Caco-2 (cell line): ENCODE measurements at regions not wholly inside any gene's neighbourhood (a gene's known extent, or its start where the extent isn't known, plus 50 kb on each side); places are given as distances from the start of the nearest gene placed in this dataset.

Source experiments
- BruUV-seq: library from RNA; stranded (reverse); fragments of 400-500 nt; replicated peaks from 2 replicates; lab custom pipeline; 2021; lab: Mats Ljungman, UMichigan
- CTCF ChIA-PET: fragments of 300-600 bp; sonication (Branson Sonifier 250); formaldehyde crosslinking; loops from one replicate; lab custom pipeline; 2022; ENCODE audit warnings: antibody characterized with exemption; lab: Charles Lee
- POLR2A ChIA-PET: fragments of 300-600 bp; sonication (Branson Sonifier 250); formaldehyde crosslinking; loops from one replicate; lab custom pipeline; 2022; ENCODE audit warnings: antibody characterized with exemption; lab: Charles Lee
- DNase-seq, 2 experiments: peaks; one replicate each; pipeline versions ENCODE4 v3.0.0 to v3.0.0-alpha.2; 2020 to 2022
- H3K27me3 ChIP-seq: replicated peaks from 2 replicates; pipeline ENCODE4 v1.6.0; 2011; ENCODE audit warnings: low read length; ENCODE audit not compliant: control insufficient read depth, insufficient read depth
- H3K36me3 ChIP-seq: 2 replicates; pipeline ENCODE4 v1.5.1; 2011; ENCODE audit warnings: low read length; ENCODE audit not compliant: control insufficient read depth, insufficient read depth
- H3K4me1 ChIP-seq: fragments of 250-450 bp; sonication (Bioruptor Pico); 2 replicates; pipeline ENCODE4 v1.5.1; 2020; ENCODE audit warnings: mild to moderate bottlenecking
- H3K4me3 ChIP-seq: 2 replicates; pipeline ENCODE4 v1.5.1; 2011; ENCODE audit warnings: low read depth, mild to moderate bottlenecking, control low read depth, low read length
- H3K9me3 ChIP-seq: fragments of 250-450 bp; sonication (Bioruptor Pico); 2 replicates; pipeline ENCODE4 v1.5.1; 2020; ENCODE audit warnings: mild to moderate bottlenecking, moderate library complexity
- H3K27ac Mint-ChIP-seq: one replicate; pipeline ENCODE4 v1.8.0; 2022; ENCODE audit warnings: mixed read lengths; ENCODE audit not compliant: unreplicated experiment
- H3K27me3 Mint-ChIP-seq: one replicate; pipeline ENCODE4 v1.8.0; 2022; ENCODE audit warnings: mixed read lengths; ENCODE audit not compliant: insufficient read depth, unreplicated experiment
- H3K36me3 Mint-ChIP-seq: one replicate; pipeline ENCODE4 v1.8.0; 2022; ENCODE audit warnings: mild to moderate bottlenecking, mixed read lengths; ENCODE audit not compliant: insufficient read depth, unreplicated experiment
- H3K4me1 Mint-ChIP-seq: one replicate; pipeline ENCODE4 v1.8.0; 2022; ENCODE audit warnings: low read depth, mixed read lengths; ENCODE audit not compliant: unreplicated experiment
- H3K4me3 Mint-ChIP-seq: one replicate; pipeline ENCODE4 v1.8.0; 2022; ENCODE audit warnings: mild to moderate bottlenecking, moderate library complexity, mixed read lengths; ENCODE audit not compliant: unreplicated experiment
- H3K9me3 Mint-ChIP-seq: one replicate; pipeline ENCODE4 v1.8.0; 2022; ENCODE audit warnings: mixed read lengths; ENCODE audit not compliant: unreplicated experiment
- intact Hi-C: fragments of 100-400 bp; cut with micrococcal nuclease; formaldehyde crosslinking; loops from one replicate; pipeline ENCODE4 v1.10.0; 2022; ENCODE audit not compliant: unreplicated experiment
- TF ChIP-seq, protein P1 (sequence below), 2 experiments: fragments of 200-600 bp in 1 of 2; IDR thresholded peaks; 1 replicate in 1 of 2; 2 replicates in 1 of 2; pipeline versions ENCODE4 v1.5.1 to v1.8.0; 2011 to 2022; ENCODE audit warnings: antibody characterized with exemption in 1 of 2, control low read depth in 1 of 2, inconsistent platforms in 1 of 2, low read depth in 1 of 2, low read length in 1 of 2, mild to moderate bottlenecking in 1 of 2, moderate library complexity in 1 of 2; ENCODE audit not compliant: insufficient read depth in 1 of 2, severe bottlenecking in 1 of 2, unreplicated experiment in 1 of 2

DNA sequence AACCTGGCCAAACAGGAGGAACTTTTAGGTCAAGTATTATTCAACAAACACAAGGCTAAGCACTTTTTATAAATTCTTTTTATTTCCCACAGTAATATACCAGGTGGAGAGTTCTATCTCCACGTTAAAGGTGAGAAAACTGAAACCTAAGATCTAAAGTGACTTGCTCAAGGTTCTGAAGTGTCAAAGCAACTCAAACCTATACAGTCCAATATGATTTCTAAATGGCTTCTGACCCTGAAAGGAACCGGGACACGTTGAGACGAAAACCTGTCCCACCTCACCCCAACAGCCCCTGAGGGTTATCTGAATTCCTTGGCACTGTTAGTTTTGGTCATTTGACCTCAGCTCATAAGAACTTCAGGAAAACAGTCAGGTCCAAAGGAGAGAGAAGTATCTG is 814.5 kb upstream of the LRATD1 start:
- no peaks in the 10 kb centered on the region for H3K4me1 Mint-ChIP-seq
- no peak overlapping the region for H3K4me3 Mint-ChIP-seq
- Histone ChIP-seq H3K27me3 (no peaks in the 10 kb centered on the region), H3K9me3 (no peaks in the 10 kb centered on the region), H3K4me1 (no peaks in the 10 kb centered on the region), H3K36me3 (no peaks in the 10 kb centered on the region), H3K4me3 (no peak overlapping the region)
- H3K9me3 Mint-ChIP-seq = no peaks in the 10 kb centered on the region
- no peaks in the 10 kb centered on the region for H3K27me3 Mint-ChIP-seq
- POLR2A ChIA-PET = no interaction called here
- TF ChIP-seq, protein P1, sequence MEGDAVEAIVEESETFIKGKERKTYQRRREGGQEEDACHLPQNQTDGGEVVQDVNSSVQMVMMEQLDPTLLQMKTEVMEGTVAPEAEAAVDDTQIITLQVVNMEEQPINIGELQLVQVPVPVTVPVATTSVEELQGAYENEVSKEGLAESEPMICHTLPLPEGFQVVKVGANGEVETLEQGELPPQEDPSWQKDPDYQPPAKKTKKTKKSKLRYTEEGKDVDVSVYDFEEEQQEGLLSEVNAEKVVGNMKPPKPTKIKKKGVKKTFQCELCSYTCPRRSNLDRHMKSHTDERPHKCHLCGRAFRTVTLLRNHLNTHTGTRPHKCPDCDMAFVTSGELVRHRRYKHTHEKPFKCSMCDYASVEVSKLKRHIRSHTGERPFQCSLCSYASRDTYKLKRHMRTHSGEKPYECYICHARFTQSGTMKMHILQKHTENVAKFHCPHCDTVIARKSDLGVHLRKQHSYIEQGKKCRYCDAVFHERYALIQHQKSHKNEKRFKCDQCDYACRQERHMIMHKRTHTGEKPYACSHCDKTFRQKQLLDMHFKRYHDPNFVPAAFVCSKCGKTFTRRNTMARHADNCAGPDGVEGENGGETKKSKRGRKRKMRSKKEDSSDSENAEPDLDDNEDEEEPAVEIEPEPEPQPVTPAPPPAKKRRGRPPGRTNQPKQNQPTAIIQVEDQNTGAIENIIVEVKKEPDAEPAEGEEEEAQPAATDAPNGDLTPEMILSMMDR (IDR thresholded peaks at IDR 0.05; ENCODE audit: insufficient read depth in 1 of 2, low read depth in 1 of 2, low read length in 1 of 2, severe bottlenecking in 1 of 2, unreplicated experiment in 1 of 2) = no peak
- CTCF ChIA-PET = no interaction called here
- no peak for DNase-seq
- no peak overlapping the region for H3K27ac Mint-ChIP-seq
- no peaks in the 10 kb centered on the region for H3K36me3 Mint-ChIP-seq
- intact Hi-C loops = no loop called here
- no TSS peak for BruUV-seq

DNA sequence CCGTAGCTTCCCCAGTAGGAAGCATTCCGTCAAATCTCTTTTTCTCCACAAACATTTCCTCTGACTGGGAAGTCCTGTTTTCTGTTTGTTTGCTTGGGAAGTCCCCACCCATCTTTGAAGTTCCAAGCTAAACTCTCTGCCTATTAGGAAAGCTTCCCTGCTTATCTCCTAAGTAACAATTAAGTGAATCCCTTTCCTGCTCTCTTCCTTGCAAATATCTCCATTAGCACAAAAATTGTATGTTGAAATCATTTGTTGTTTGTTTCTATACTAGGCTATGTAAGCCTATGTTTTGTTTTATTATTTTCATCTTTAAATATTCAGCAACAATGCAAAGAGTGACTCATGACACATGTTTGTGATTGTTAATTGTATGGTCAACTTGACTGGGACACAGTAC is 812.6 kb upstream of the LRATD1 start:
- Histone ChIP-seq H3K4me3 (no peak overlapping the region), H3K4me1 (no peaks in the 10 kb centered on the region), H3K9me3 (no peaks in the 10 kb centered on the region), H3K36me3 (no peaks in the 10 kb centered on the region), H3K27me3 (no peaks in the 10 kb centered on the region)
- ChIA-PET POLR2A (no interaction called here), CTCF (no interaction called here)
- H3K27ac Mint-ChIP-seq = no peak overlapping the region
- H3K36me3 Mint-ChIP-seq = no peaks in the 10 kb centered on the region
- H3K4me1 Mint-ChIP-seq = no peaks in the 10 kb centered on the region
- no TSS peak for BruUV-seq
- H3K4me3 Mint-ChIP-seq = no peak overlapping the region
- no peak for DNase-seq
- no peaks in the 10 kb centered on the region for H3K27me3 Mint-ChIP-seq
- TF ChIP-seq, protein P1 (IDR thresholded peaks at IDR 0.05; ENCODE audit: insufficient read depth in 1 of 2, low read depth in 1 of 2, low read length in 1 of 2, severe bottlenecking in 1 of 2, unreplicated experiment in 1 of 2) = no peak
- H3K9me3 Mint-ChIP-seq = no peaks in the 10 kb centered on the region
- intact Hi-C loops = no loop called here

DNA sequence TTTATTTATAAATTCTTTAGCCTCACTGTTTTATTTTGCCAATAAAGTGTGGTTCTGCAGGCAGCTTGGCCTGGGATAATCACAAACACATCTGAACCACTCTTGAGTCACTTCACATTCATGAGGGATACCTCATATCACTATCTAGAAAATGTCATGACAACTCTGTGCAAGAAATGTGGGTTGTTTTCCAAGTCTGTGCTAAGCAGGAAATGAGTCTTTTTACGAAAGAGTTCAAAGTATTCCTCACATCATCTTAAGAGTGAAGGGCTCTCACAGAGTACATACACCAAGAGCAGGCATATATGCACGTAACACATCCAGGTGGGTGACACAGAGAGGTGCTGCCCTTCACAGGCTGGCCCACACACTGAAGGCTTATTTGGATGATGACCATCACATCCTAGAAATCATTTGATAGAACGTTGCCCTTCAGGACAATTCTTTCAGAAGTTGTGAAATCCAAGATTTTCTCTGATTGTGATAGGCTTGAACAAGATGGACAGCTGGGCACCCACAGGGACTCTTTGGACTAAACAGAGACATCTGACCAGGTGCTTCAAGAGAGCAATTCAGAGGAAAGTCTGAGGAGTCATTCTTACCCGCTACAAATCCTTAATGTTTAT is 811.1 kb upstream of the LRATD1 start:
- Histone ChIP-seq H3K36me3 (no peaks in the 10 kb centered on the region), H3K4me1 (no peaks in the 10 kb centered on the region), H3K9me3 (no peaks in the 10 kb centered on the region), H3K4me3 (no peak overlapping the region), H3K27me3 (no peaks in the 10 kb centered on the region)
- Mint-ChIP-seq H3K4me1 (no peaks in the 10 kb centered on the region), H3K4me3 (no peak overlapping the region), H3K36me3 (no peaks in the 10 kb centered on the region), H3K9me3 (no peaks in the 10 kb centered on the region), H3K27ac (no peak overlapping the region), H3K27me3 (no peaks in the 10 kb centered on the region)
- CTCF ChIA-PET = no interaction called here
- no peak for DNase-seq
- POLR2A ChIA-PET = no interaction called here
- TF ChIP-seq, protein P1 (IDR thresholded peaks at IDR 0.05; ENCODE audit: insufficient read depth in 1 of 2, low read depth in 1 of 2, low read length in 1 of 2, severe bottlenecking in 1 of 2, unreplicated experiment in 1 of 2) = no peak
- intact Hi-C loops = no loop called here
- no TSS peak for BruUV-seq
